Stimulated activated CD4-positive, alpha-beta T cell treated with anti-CD3 and anti-CD28 coated beads, Interleukin-15, amount 100 ng/mL, for 1 hour (primary cell): ENCODE measurements at regions not wholly inside any gene's neighbourhood (a gene's known extent, or its start where the extent isn't known, plus 50 kb on each side); places are given as distances from the start of the nearest gene placed in this dataset.
"Not testable (repeated sequence)": the region's sequence is repeated elsewhere in the genome, so short reads cannot be mapped to it uniquely, and the experiment has no call there.

Experiments
- DNase-seq, 2 donors: peaks; one replicate each; pipeline ENCODE4 v3.0.0-alpha.2; 2020; ENCODE audit warnings: low read depth in 1 of 2, low spot score in 1 of 2

- DNase-seq, result no peak
These were observed 51.8 kb downstream of the ASCL4 start for GRCh38 chr12:107826276-107826675.

- no peak for DNase-seq
These were observed 54.8 kb downstream of the ASCL4 start for GRCh38 chr12:107829271-107829670.

GRCh38 chr12:107832441-107832840 is 57.9 kb downstream of the ASCL4 start:
- DNase-seq, result no peak

- DNase-seq, result no peak
These were observed 65.7 kb downstream of the ASCL4 start for GRCh38 chr12:107840186-107840585.

- no peak for DNase-seq
These were observed 69.1 kb downstream of the ASCL4 start for GRCh38 chr12:107843351-107844311.

GRCh38 chr12:107844312-107844921 is 69.9 kb downstream of the ASCL4 start:
- no peak for DNase-seq

- no peak for DNase-seq
These were observed 70.9 kb downstream of the ASCL4 start for GRCh38 chr12:107845226-107845979.

GRCh38 chr12:107845980-107846659 is 71.6 kb downstream of the ASCL4 start:
- DNase-seq, result no peak

- DNase-seq, result no peak
These were observed 72.9 kb downstream of the ASCL4 start for GRCh38 chr12:107847430-107847829.

- no peak for DNase-seq
These were observed 73.3 kb downstream of the ASCL4 start for GRCh38 chr12:107847830-107848229.

GRCh38 chr12:107853479-107853878 is 79.0 kb downstream of the ASCL4 start:
- no peak for DNase-seq

- DNase-seq, result no peak
These were observed 81.0 kb downstream of the ASCL4 start for GRCh38 chr12:107855471-107855870.

- DNase-seq, result no peak
These were observed 81.6 kb downstream of the ASCL4 start for GRCh38 chr12:107856096-107856495.

- DNase-seq, result no peak
These were observed 82.7 kb downstream of the ASCL4 start for GRCh38 chr12:107857191-107857590.

- DNase-seq, result no peak
These were observed 84.9 kb downstream of the ASCL4 start for GRCh38 chr12:107859367-107859766.

- no peak for DNase-seq
These were observed 89.7 kb downstream of the ASCL4 start for GRCh38 chr12:107864235-107864634.

- not testable (repeated sequence) for DNase-seq
These were observed 90.2 kb downstream of the ASCL4 start for GRCh38 chr12:107864727-107865126.

- DNase-seq, result no peak
These were observed 98.7 kb downstream of the ASCL4 start for GRCh38 chr12:107873223-107873622.

- DNase-seq, result no peak
These were observed 101.3 kb downstream of the ASCL4 start for GRCh38 chr12:107875786-107876185.

- no peak for DNase-seq
These were observed 110.5 kb downstream of the ASCL4 start for GRCh38 chr12:107884769-107885694.
